ENCODE measurements at regions not wholly inside any gene's neighbourhood (a gene's known extent, or its start where the extent isn't known, plus 50 kb on each side); places are given as distances from the start of the nearest gene placed in this dataset.

DNA sequence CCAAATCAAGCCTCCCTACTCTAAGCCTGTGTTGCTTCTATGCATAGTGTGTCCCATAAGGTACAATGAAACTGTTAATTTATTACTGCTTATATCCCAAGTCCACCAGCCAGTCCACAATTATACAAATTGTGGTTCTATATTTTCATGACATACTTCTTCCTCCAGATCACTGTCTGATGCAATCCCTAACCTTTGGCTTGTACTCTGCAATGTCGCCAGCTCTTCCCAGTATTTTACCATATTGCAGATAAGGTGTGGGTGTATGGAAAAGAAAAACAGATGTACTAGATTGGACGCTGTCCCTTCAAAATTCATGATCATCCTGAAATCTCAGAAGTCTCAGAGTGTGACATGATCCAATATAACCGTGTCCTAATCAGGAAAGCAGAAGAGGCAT, 286.2 kb downstream of the GASK1B start:
- no peak for DNase-seq (ENCODE audit: low read depth in 2 of 2)

DNA sequence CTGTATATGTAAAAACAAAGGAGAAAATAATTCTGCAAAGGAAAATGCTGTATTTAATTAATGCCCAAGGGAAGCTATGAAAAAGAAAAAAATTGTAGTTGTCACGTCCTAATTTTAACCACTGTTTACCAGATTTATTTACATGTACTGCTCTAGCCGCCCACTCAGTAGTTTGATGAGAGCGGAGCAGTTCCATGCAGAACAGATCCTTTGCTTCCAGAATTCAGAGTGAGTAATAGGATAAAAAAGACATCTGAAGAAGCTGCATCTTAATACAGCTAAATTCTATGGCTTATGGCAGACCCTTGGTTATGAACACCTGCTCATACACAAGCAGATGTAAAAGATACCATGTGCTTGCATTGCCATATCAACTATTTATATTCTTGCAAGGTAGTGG, 287.0 kb downstream of the GASK1B start:
- no peak for DNase-seq (ENCODE audit: low read depth in 2 of 2)

DNA sequence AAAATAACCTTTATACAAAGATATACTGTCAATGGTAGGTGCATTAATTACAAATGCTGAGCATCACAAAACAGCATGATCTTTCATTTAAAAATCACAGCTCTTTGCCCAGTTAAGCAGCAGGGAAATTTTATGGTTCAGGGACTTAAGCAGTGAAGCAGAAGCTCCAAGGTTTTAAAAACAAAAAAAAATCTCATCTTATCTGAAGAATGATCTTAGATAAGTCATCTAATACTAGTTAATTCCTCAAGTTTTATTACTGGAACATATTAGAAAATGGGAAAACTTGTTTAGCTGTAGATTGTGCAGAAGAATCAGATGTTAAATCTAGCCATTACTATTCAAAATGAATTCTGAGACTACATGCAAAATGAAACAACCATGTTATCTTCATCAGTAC, 289.9 kb downstream of the GASK1B start:
- DNase-seq (ENCODE audit: low read depth in 2 of 2): no peak

DNA sequence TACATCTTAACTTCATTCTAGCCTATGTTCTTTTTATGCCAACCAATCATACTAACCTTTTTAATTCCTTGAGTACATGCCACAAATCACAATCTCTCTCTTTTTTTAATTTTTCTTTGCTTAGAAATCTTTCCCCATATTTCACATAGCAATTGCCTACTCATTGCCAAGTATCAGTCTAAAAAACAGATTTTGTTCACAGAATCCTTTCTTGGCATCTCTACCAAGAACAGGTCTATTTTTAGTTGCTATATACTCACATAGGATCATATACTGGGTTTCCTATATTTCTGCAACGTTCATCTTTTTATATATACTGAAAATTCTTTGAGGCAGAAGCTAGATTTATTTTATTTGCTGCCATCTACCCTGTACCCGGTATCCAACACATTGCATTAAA, 292.1 kb downstream of the GASK1B start:
- DNase-seq (ENCODE audit: low read depth in 2 of 2): no peak

DNA sequence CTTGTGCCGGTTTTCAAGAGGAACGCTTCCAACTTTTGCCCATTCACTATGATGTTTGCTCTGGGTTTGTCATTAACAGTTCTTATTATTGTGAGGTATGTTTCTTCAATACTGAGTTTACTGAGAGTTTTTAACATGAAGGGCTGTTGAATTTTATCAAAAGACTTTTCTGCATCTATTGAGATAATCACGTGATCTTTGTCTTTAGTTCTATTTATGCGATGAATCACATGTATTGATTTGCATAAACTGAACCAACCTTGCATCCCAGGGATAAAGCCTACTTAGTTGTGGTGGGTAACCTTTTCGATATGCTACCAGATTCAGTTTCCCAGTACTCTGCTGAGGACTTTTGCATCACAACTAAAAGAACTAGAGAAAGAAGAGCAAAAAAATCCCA, 318.0 kb downstream of the GASK1B start:
- no peak for DNase-seq (ENCODE audit: low read depth in 2 of 2)

DNA sequence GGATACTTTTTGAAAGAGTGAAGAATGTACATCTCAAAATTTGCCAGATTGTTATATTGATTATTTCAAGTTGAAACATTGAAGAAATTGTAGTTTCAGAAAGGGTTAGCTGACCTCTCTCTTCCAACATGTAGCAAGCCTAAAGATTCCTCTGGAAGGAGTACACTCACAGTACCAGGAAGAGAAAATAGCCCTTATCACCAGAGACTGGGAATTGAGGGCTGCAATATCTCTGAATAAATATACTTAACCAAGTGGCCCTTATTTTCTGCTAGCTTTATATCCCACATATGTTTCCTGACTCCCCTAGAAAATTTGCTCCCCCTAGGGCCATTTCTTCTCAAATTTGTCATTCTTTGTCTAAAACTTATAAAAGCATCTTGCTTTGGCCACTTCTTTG, 332.2 kb downstream of the GASK1B start:
- no peak for DNase-seq (ENCODE audit: low read depth in 2 of 2)

DNA sequence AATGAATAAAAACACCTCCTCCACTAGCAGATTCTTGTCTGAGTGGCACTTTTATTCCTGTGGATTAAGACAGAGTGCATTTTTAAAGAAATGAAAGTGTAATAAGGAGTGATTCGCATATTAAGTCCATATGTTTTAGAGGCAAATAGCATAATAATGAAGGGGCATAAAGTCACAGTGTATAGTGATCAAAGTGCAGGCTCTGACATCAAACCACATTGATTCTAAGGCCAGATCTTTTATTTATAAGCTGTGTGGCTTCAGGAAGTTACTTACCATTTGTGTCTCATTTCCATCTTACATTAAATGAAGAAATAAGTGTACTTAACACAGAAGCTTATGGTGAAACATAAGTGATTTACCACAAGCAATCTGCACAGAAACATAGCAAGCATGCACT, 332.8 kb downstream of the GASK1B start:
- no peak for DNase-seq (ENCODE audit: low read depth in 2 of 2)

DNA sequence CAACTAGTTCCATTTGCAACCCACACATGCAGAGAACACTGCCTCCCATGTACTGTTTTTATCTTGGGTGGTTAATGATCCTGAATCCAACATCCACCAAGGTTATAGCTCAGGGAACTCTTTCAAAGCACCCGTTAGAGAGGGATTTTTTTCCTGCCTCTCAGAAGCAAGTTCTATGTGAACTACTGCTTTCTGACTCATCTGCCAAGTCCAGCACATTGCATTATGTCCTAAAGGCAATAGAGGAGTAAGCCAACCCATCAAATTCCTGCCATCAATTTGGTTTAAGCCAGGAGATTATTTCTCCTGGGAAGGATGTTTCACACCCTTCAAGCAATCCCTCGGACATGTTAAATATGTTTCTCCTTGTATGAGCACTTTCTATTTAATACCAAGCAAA, 334.5 kb downstream of the GASK1B start:
- DNase-seq (ENCODE audit: low read depth in 2 of 2): no peak

DNA sequence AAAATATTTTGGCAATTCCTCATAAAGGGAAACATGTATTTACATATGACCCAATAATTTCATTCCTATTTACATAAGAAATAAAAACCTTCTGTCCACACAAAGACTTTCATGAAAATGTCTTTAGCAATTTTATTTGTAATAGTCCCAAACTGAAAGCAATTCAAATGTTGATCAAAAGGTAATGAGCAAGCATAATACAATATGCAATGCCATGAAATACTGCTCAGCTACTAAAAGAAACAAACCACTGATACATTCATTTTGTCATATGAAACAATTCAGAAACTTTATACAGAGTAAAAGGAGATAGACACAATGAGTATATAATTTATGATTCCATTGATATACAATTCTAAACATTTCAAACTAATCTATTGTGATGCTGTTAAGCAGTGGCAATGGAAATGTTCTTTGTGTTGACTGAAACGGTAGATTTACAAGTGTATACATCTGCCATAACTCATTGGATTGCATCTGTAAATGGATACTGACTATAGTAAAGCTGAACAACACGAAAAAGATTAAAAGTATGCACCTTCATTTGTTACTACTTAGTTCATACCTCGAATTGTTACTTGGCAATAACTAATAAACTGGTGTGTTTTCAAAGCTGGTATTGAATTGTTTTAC, 335.6 kb downstream of the GASK1B start:
- no peak for DNase-seq (ENCODE audit: low read depth in 2 of 2)

DNA sequence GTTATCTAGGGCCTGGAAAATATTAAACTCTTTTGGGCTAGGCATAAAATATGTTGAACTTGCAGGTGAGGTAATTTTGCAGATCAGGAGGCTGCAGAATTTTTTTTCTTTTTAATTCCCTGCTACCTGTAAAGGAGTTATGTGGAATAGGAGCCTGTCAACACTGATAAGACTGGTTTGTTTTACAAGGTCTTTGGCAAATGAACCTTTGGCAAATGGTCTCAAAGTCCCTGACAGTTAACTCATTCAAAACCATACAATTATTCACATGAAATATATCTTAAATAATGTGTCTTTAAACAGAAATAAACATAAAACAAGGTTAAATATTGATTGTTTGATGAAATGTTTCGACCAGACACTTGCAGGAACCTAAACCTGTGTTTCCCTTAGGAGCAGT, 340.2 kb downstream of the GASK1B start:
- DNase-seq (ENCODE audit: low read depth in 2 of 2): no peak

DNA sequence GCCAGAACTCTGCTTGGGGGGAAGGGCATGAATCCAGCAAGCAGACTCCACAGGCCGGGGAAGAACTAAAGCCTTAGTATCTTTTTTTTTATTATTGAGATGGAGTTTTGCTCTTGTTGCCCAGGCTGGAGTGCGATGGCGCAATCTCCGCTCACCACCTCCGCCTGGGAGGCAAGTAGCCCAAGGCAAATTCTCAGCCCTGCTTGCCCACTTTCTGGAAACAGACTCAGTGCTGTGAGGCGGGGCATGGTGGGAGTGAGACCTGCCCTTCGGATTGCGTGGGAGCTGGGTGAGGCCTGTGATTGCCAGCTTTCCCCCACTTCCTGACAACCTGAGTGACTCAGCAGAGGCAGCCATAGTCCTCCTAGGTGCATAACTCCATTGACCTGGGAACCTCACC, 348.8 kb downstream of the GASK1B start:
- DNase-seq (ENCODE audit: low read depth in 2 of 2): no peak

DNA sequence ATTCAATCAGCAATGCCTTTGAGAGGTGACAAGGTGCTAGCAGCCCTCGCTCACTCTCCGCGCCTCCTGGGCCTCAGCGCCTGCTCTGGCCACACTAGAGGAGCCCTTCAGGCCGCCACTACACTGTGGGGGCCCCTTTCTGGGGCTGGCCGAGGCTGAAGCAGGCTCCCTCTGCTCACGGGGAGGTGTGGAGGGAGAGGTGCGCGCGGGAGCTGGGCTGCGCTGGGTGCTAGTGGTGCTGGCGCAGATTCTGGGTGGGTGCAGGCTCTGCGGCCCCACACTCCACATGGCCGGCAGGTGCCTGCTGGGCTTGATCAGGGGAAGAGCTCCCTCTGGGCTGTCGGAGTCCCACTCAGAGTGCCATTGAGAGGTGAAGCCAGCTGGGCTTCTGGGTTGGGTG, 351.0 kb downstream of the GASK1B start:
- DNase-seq (ENCODE audit: low read depth in 2 of 2): no peak

DNA sequence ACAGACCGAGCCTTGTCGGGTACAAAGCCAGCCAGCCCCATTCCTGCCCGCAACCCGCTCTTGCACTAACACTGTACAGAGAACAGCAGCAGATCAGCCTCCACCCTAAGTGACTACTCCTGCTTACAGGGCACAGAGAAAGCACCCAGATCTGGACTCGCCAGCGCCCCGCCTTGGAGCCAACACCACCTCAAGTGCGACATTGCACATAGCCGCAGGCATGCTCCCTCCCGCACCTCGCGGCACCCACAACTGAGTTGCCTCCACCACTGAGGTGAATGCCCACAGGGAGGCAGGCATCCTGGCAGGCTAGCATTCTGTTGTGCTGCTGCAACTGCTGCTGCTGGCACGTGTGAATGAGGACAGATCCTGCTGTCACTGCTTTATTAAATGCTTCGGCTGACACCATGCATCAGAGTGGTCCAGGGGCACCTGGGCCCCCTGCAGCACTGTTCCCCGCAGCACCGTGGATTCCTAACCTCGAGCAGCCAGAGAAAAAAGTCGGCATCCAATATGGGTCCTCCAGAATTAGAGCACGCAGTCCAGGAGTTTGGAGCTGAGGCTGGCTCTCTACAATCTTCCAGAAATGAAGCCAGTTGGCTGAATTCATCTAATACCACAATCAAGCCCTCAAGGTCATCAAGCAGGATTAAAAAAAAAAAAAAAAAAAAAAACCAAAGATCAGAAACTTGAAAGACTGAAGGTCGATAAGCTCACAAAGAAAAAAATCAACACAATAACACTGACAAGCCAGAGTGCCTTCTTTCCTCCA, 352.9 kb downstream of the GASK1B start:
- DNase-seq (ENCODE audit: low read depth in 2 of 2): no peak

DNA sequence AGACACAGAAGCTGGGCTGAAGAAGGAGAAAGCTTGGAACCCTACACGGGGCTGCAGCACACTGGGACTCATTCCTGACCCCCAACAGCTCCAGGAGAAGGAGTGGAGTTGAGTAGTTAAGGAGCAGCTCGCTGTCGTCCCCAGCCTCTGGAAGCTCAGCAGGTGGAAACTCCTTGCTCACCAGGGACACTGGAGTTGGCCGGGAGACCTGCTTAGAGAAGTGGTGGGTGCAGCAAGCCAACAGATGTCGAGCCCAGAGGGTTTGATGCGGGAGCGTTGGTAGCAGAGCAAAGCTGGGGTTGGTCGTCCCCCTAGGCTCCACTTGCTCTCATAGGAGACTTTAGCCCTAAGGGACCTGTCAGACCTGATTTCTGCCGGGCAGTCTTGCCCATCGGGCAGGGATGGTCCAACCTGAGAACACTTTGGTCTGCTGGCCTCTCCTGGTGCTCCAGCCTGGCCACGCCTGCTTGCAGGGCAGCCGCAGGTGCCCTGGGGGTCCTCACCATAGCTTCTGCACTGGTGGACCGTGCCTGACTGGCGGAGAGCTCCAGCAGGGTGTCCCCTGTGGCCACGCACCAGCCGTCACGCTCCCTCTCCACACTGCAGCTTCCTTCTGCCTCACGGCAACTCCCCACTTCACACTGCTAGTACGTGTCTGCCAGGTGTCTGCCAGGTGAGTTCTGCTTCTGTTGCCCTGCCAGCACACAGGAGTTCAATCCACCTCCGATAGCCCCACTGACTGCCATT, 353.7 kb downstream of the GASK1B start:
- DNase-seq (ENCODE audit: low read depth in 2 of 2): no peak

DNA sequence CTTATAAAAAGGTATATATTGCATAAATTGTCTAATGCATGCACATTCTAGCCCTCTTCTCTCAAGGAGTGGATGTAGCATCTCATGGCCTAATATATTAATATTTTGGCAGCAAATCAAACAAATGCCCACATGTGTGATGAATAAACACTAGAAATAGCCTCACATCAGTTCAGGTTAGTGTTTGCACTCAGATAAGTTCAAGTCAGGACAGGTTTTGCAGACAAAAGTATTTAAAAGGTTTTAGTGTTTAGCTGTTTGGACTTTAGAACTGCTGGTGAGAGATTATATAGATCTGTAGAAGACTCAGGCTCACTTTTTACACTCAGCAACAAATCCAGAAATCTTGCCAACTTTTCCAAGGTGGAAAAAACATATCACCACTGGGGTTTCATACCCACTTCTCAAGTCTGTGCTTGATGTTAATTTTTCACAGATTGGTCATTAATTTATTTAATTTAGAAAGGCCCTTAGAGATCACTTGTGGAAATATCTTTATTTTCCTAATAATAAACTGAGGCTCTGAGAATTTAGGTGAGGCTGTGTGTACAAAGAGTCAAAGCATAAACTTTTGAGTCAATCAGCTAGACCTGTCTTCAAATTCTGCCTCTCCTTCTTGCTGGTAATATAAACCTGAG, 362.6 kb downstream of the GASK1B start:
- no peak for DNase-seq (ENCODE audit: low read depth in 2 of 2)

DNA sequence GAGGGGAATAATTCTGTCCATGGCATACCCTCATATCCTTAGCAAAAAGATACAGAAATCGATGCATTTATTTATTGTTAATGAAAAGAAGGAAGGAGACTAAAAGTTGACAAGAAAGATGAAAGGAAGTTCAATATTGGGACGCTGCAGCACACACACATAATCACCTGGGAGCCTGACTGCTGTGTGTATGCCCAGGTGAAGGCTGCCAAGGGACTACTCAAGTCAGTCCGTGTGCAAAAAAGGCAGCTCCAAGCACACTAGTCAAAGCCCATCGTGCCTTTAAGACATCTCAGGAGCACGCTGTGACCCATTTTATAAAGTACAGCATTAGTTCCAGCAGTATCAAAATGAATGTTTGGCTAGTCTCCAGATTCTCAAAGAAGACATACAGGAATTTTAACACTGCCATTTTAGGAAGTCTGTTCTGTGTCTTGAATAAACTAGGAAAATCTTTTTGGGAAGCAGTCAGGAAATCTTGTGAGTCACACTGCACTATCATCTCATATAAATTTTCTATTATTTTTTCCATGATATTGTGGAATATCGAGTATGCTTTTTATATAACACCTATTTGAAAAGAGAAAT, 363.9 kb downstream of the GASK1B start:
- DNase-seq (ENCODE audit: low read depth in 2 of 2): peak in 1 of 2 donors; percentile 1

DNA sequence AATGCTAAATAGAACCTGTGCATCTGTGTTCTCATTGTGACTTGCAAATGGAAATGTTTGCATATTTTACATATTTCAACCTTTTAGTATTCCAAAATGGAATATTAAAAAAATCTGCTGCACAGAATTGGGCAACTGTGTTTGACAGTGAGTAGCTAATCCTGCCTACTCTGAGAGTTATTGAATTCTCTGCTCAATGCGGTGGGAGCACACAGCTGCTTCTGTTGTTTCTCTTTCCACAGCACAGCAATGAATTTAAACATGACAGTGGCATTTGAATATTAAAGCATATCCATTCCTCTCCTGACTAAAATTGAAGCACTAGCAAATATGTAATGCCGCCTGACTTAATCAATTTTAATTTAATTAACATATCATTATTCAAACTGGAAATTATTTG, 366.6 kb downstream of the GASK1B start:
- no peak for DNase-seq (ENCODE audit: low read depth in 2 of 2)

DNA sequence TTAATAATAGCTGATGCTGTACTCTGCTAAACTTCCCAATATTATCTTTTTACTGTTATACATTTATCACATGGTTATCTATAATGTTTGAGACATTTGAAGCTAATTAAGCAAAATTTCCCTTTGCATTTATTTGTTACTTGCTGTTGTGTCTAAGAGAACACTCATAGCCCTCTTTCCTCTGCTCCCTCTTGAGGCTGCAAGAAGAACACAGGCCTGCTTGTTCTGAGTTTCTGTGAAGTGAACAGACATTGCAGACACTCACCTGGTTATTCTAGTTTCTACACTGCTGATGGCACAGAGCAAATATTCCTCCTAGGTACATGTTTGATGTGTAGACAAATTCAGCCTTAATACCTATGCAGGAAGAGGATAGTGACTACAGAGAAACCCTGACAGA, 367.8 kb downstream of the GASK1B start:
- DNase-seq (ENCODE audit: low read depth in 2 of 2): peak in 1 of 2 donors; percentile 4

DNA sequence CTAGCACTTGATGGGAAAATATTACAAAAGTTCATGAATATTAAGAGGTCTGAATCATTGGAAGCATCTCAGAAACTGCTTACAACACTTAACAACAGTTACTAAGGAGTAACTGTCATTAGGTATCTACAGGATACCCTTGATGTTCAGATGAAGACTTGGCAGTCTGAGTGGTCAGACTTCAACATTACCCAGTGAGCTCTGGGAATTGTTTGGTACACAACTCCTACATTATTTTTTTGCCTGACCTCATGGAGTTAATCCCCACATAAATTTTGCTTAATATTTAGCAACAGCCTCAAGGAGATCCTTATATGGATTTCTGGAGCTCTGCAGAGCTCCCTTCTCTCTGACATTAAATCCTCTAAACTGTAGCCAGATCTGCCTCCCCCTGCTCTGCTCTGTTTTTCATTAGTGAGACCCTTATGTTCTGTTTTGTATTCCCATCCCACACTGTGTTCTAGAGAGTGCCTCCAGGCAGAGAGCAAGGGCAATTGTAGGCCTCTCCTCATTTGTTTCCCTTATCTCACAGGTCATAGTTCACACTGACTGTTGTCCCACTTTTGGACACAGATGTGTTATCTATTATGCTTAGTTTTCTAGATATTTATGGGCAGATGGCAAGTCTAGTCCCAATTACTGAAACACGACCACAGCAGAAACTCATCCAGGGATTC, 368.8 kb downstream of the GASK1B start:
- no peak for DNase-seq (ENCODE audit: low read depth in 2 of 2)

DNA sequence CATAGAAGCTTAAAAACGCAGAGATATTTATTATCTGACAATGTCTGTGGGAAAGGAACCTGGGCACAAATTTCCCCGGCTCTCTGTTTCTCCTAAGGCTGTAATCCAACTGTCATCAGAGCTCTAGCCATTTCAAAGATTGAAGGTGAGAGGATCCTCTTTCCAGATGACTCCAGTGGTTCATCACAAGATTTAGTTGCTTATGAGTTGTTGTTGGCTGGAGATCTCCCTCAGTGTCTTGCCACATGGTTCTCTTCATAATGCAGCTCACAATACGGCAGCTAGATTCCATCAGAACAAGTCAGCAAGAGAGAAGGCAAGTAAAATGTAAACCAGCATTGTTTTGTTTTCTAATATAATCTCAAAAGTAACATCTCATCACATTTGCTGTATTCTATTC, 369.4 kb downstream of the GASK1B start:
- no peak for DNase-seq (ENCODE audit: low read depth in 2 of 2)

DNA sequence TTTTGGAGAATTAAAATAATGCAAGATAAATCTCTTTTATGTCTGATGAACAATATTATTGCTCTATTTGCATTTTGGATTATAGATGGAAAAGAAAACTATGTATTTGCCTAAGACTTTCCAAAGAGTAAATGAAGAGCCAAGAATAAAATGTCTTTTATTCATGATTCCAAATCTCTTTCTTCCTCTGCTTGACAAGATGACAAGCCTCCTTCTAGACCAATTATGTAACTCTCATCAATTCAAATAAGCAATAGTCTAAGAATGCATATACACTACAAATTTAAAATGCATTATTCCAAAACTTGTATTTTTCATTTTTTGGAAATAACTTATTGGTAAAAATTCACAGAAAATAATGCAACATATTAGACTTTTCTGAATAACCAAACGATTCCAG, 377.3 kb downstream of the GASK1B start:
- no peak for DNase-seq (ENCODE audit: low read depth in 2 of 2)
